HG02973 (cell line): ENCODE measurements at regions not wholly inside any gene's neighbourhood (a gene's known extent, or its start where the extent isn't known, plus 50 kb on each side); places are given as distances from the start of the nearest gene placed in this dataset.

ENCODE experiments used
- ATAC-seq: cut with Tn5 transposase; IDR thresholded peaks from one replicate; pipeline ENCODE4 v1.9.1; 2021; ENCODE audit warnings: moderate library complexity; ENCODE audit not compliant: unreplicated experiment

GRCh38 chr14:82270286-82270685 is 736.6 kb upstream of the SEL1L start:
- no peak for ATAC-seq

GRCh38 chr14:82298811-82299210 is 765.2 kb upstream of the SEL1L start:
- ATAC-seq: no peak

- no peak for ATAC-seq
Measured at GRCh38 chr14:82309199-82309598, 775.5 kb upstream of the SEL1L start.

GRCh38 chr14:82313889-82314288 is 780.2 kb upstream of the SEL1L start:
- no peak for ATAC-seq

GRCh38 chr14:82328442-82328841 is 794.8 kb upstream of the SEL1L start:
- ATAC-seq: no peak

- no peak for ATAC-seq
Measured at GRCh38 chr14:82341261-82341810, 807.7 kb upstream of the SEL1L start.

- ATAC-seq: no peak
Measured at GRCh38 chr14:82342596-82342995, 808.9 kb upstream of the SEL1L start.

GRCh38 chr14:82345184-82345583 is 811.5 kb upstream of the SEL1L start:
- ATAC-seq: no peak

GRCh38 chr14:82354126-82354525 is 820.5 kb upstream of the SEL1L start:
- no peak for ATAC-seq

- no peak for ATAC-seq
Measured at GRCh38 chr14:82359201-82359600, 825.5 kb upstream of the SEL1L start.

GRCh38 chr14:82362452-82362851 is 828.8 kb upstream of the SEL1L start:
- ATAC-seq: no peak

GRCh38 chr14:82365471-82365870 is 831.8 kb upstream of the SEL1L start:
- no peak for ATAC-seq

GRCh38 chr14:82366803-82367202 is 833.1 kb upstream of the SEL1L start:
- no peak for ATAC-seq

GRCh38 chr14:82379291-82379690 is 845.6 kb upstream of the SEL1L start:
- no peak for ATAC-seq

- ATAC-seq: no peak
Measured at GRCh38 chr14:82385048-82385447, 851.4 kb upstream of the SEL1L start.

- ATAC-seq: no peak
Measured at GRCh38 chr14:82387699-82388098, 854.0 kb upstream of the SEL1L start.

GRCh38 chr14:82388488-82388887 is 854.8 kb upstream of the SEL1L start:
- no peak for ATAC-seq

- no peak for ATAC-seq
Measured at GRCh38 chr14:82390586-82390985, 856.9 kb upstream of the SEL1L start.

GRCh38 chr14:82394916-82395315 is 861.3 kb upstream of the SEL1L start:
- no peak for ATAC-seq

GRCh38 chr14:82398256-82398655 is 864.6 kb upstream of the SEL1L start:
- ATAC-seq: no peak

GRCh38 chr14:82403987-82404386 is 870.3 kb upstream of the SEL1L start:
- no peak for ATAC-seq

GRCh38 chr14:82410064-82410463 is 876.4 kb upstream of the SEL1L start:
- no peak for ATAC-seq

GRCh38 chr14:82411298-82411697 is 877.6 kb upstream of the SEL1L start:
- ATAC-seq: no peak

- no peak for ATAC-seq
Measured at GRCh38 chr14:82412545-82412944, 878.9 kb upstream of the SEL1L start.
